GM12878 (cell line): ENCODE measurements at regions not wholly inside any gene's neighbourhood (a gene's known extent, or its start where the extent isn't known, plus 50 kb on each side); places are given as distances from the start of the nearest gene placed in this dataset.

Experiments
- ATAC-seq: fragments of 200-7000 bp; cut with Tn5 transposase; 3 replicates; pipeline ENCODE4 v1.9.1; 2020; ENCODE audit warnings: mild to moderate bottlenecking, moderate library complexity
- BruUV-seq: library from RNA; stranded (reverse); fragments of 400-500 nt; replicated peaks from 2 replicates; lab custom pipeline; 2021; lab: Mats Ljungman, UMichigan
- CTCF ChIA-PET: fragments of 300-600 bp; sonication (Branson Sonifier 250); formaldehyde crosslinking; extraction: SDS; loops from one replicate; lab custom pipeline; 2021; ENCODE audit warnings: inconsistent platforms; lab: Yijun Ruan, JAX
- POLR2A ChIA-PET: fragments of 350-600 bp; formaldehyde crosslinking; extraction: SDS; loops from one replicate; lab custom pipeline; 2021; ENCODE audit warnings: inconsistent platforms; lab: Charles Lee
- RAD21 ChIA-PET: fragments of 300-600 bp; sonication (Branson Sonifier 250); formaldehyde crosslinking; loops from one replicate; lab custom pipeline; 2023; ENCODE audit warnings: antibody characterized with exemption; ENCODE audit not compliant: unreplicated experiment; lab: Charles Lee
- SMC1A ChIA-PET: fragments of 300-600 bp; sonication (Branson Sonifier 250); formaldehyde crosslinking; loops from one replicate; lab custom pipeline; 2023; ENCODE audit not compliant: unreplicated experiment, uncharacterized antibody; lab: Charles Lee
- DNase-seq: peaks from one replicate; pipeline ENCODE4 v3.0.0-alpha.2; 2011; ENCODE audit warnings: low read depth, low spot score
- FAIRE-seq: peaks from 3 replicates; lab custom pipeline; 2011; peaks lifted over from hg19 to GRCh38; lab: Jason Lieb, UNC
- H2AFZ ChIP-seq: 2 replicates; pipeline ENCODE4 v1.6.0; 2011; ENCODE audit warnings: low read depth, low read length, control low read depth; ENCODE audit not compliant: control insufficient read depth
- H3K27ac ChIP-seq: 2 replicates; pipeline ENCODE4 v1.5.1; 2011; ENCODE audit warnings: control low read depth; ENCODE audit not compliant: control insufficient read depth, insufficient read depth
- H3K27me3 ChIP-seq, 2 experiments: replicated peaks in 1 of 2; 2 replicates each; pipeline versions ENCODE4 v1.6.0 to v1.6.1; 2011; ENCODE audit warnings: low read length in 1 of 2; ENCODE audit not compliant: control insufficient read depth in 2 of 2, insufficient read depth in 2 of 2
- H3K36me3 ChIP-seq, 2 experiments: 2 replicates each; pipeline ENCODE4 v1.5.1; 2011; ENCODE audit warnings: low read length in 1 of 2; ENCODE audit not compliant: control insufficient read depth in 2 of 2, insufficient read depth in 2 of 2
- H3K4me1 ChIP-seq: 2 replicates; pipeline ENCODE4 v1.6.1; 2011; ENCODE audit warnings: mild to moderate bottlenecking, low read length, moderate library complexity, mixed read lengths; ENCODE audit not compliant: control insufficient read depth, insufficient read depth
- H3K4me2 ChIP-seq: 2 replicates; pipeline ENCODE4 v1.6.0; 2011; ENCODE audit warnings: control low read depth; ENCODE audit not compliant: control insufficient read depth, insufficient read depth
- H3K4me3 ChIP-seq: fragments of 200-600 bp; sonication (generic); 2 replicates; pipeline ENCODE4 v1.5.1; 2016
- H3K79me2 ChIP-seq: 2 replicates; pipeline ENCODE4 v1.6.0; 2011; ENCODE audit warnings: low read length; ENCODE audit not compliant: control insufficient read depth, insufficient read depth
- H3K9ac ChIP-seq: 2 replicates; pipeline ENCODE4 v1.8.0; 2011; ENCODE audit warnings: low read length, control low read depth, mixed read lengths; ENCODE audit not compliant: control insufficient read depth, insufficient read depth
- H3K9me3 ChIP-seq: replicated peaks from 3 replicates; pipeline ENCODE4 v1.5.1; 2011; ENCODE audit warnings: mild to moderate bottlenecking, low read length; ENCODE audit not compliant: control insufficient read depth, insufficient read depth
- H4K20me1 ChIP-seq: 2 replicates; pipeline ENCODE4 v1.6.0; 2011; ENCODE audit not compliant: control insufficient read depth, insufficient read depth
- CBX5 ChIP-seq: sonication (generic); IDR thresholded peaks from 2 replicates; pipeline ENCODE4 v1.6.1; 2016; ENCODE audit warnings: low read depth, moderate library complexity, mild to moderate bottlenecking, inconsistent platforms
- FOXM1 ChIP-seq: IDR thresholded peaks from 2 replicates; pipeline ENCODE4 v1.6.1; 2012; ENCODE audit warnings: low read depth, mild to moderate bottlenecking, inconsistent platforms, low read length, moderate library complexity
- RBBP5 ChIP-seq: fragments of 200-600 bp; sonication (generic); conservative IDR thresholded peaks from 2 replicates; pipeline ENCODE4 v1.6.1; 2016
- SIX5 ChIP-seq: IDR thresholded peaks from 2 replicates; pipeline ENCODE4 v1.6.1; 2011; ENCODE audit warnings: mild to moderate bottlenecking, low read depth, low read length, moderate library complexity; ENCODE audit not compliant: severe bottlenecking
- TAF1 ChIP-seq: IDR thresholded peaks from 2 replicates; pipeline ENCODE4 v1.6.1; 2011; ENCODE audit warnings: mild to moderate bottlenecking, low read depth, low read length, borderline replicate concordance
- WGBS: methylation state at CpG from one replicate; pipeline ENCODE4 v1.1.6; 2016; ENCODE audit warnings: low lambda C conversion rate; ENCODE audit not compliant: insufficient replicate concordance, insufficient coverage; ENCODE audit errors: missing lambda C conversion rate; 5-methylcytosine and 5-hydroxymethylcytosine counted together
- in situ Hi-C: fragments of 300-500 bp; cut with MboI; formaldehyde crosslinking; loops from 9 replicates; pipeline ENCODE4 v1.14.3; 2018; ENCODE audit warnings: mixed read lengths
- intact Hi-C: fragments of 100-400 bp; cut with micrococcal nuclease; formaldehyde crosslinking; loops from one replicate; pipeline ENCODE4 v1.14.2; 2022; ENCODE audit not compliant: unreplicated experiment
- TF ChIP-seq, protein P1 (sequence below): IDR thresholded peaks from 2 replicates; pipeline ENCODE4 v1.6.1; 2012; ENCODE audit warnings: mild to moderate bottlenecking, low read depth, low read length
- TF ChIP-seq, protein P2 (sequence below): IDR thresholded peaks from 2 replicates; pipeline ENCODE4 v1.6.1; 2012; ENCODE audit warnings: low read length, inconsistent platforms
- TF ChIP-seq, protein P3 (sequence below): fragments of 450-650 bp; IDR thresholded peaks from 2 replicates; pipeline ENCODE4 v1.6.1; 2017; ENCODE audit warnings: mild to moderate bottlenecking

DNA sequence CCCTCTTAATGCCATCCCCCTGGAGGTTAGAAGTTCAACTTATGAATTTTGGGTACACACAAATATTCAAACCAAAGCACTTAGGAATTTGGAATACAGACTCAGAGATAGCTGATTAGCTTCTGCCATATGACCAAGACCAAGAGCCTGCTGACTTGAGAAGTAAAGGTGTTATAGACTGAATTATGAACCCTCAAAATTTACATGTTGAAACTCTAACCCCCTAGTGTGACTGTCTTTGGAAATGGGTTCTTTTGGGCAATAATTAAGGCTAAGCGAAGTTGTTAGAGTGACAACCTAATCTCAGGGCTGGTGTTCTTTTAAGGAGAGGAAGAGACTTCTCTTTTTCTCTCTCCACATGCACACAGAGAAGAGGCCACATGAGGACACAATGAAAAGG lies 151.2 kb downstream of the COX18 start:
- TF ChIP-seq, protein P1, sequence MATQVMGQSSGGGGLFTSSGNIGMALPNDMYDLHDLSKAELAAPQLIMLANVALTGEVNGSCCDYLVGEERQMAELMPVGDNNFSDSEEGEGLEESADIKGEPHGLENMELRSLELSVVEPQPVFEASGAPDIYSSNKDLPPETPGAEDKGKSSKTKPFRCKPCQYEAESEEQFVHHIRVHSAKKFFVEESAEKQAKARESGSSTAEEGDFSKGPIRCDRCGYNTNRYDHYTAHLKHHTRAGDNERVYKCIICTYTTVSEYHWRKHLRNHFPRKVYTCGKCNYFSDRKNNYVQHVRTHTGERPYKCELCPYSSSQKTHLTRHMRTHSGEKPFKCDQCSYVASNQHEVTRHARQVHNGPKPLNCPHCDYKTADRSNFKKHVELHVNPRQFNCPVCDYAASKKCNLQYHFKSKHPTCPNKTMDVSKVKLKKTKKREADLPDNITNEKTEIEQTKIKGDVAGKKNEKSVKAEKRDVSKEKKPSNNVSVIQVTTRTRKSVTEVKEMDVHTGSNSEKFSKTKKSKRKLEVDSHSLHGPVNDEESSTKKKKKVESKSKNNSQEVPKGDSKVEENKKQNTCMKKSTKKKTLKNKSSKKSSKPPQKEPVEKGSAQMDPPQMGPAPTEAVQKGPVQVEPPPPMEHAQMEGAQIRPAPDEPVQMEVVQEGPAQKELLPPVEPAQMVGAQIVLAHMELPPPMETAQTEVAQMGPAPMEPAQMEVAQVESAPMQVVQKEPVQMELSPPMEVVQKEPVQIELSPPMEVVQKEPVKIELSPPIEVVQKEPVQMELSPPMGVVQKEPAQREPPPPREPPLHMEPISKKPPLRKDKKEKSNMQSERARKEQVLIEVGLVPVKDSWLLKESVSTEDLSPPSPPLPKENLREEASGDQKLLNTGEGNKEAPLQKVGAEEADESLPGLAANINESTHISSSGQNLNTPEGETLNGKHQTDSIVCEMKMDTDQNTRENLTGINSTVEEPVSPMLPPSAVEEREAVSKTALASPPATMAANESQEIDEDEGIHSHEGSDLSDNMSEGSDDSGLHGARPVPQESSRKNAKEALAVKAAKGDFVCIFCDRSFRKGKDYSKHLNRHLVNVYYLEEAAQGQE: no peak
- TF ChIP-seq, protein P2, sequence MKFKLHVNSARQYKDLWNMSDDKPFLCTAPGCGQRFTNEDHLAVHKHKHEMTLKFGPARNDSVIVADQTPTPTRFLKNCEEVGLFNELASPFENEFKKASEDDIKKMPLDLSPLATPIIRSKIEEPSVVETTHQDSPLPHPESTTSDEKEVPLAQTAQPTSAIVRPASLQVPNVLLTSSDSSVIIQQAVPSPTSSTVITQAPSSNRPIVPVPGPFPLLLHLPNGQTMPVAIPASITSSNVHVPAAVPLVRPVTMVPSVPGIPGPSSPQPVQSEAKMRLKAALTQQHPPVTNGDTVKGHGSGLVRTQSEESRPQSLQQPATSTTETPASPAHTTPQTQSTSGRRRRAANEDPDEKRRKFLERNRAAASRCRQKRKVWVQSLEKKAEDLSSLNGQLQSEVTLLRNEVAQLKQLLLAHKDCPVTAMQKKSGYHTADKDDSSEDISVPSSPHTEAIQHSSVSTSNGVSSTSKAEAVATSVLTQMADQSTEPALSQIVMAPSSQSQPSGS: no peak
- TF ChIP-seq RBBP5: no peak
- no peak for TF ChIP-seq TAF1
- no peak for TF ChIP-seq FOXM1
- TF ChIP-seq SIX5: no peak
- TF ChIP-seq CBX5: no peak
- TF ChIP-seq, protein P3, sequence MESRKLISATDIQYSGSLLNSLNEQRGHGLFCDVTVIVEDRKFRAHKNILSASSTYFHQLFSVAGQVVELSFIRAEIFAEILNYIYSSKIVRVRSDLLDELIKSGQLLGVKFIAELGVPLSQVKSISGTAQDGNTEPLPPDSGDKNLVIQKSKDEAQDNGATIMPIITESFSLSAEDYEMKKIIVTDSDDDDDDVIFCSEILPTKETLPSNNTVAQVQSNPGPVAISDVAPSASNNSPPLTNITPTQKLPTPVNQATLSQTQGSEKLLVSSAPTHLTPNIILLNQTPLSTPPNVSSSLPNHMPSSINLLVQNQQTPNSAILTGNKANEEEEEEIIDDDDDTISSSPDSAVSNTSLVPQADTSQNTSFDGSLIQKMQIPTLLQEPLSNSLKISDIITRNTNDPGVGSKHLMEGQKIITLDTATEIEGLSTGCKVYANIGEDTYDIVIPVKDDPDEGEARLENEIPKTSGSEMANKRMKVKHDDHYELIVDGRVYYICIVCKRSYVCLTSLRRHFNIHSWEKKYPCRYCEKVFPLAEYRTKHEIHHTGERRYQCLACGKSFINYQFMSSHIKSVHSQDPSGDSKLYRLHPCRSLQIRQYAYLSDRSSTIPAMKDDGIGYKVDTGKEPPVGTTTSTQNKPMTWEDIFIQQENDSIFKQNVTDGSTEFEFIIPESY: no peak
- TF ChIP-seq, all 136 proteins: peak for 0
- CTCF ChIA-PET: no interaction called here
- WGBS: 0% methylated on average over 1 of the region's 1 CpG
- FAIRE-seq (no peak), DNase-seq (no peak), ATAC-seq (no peak)
- no peak overlapping the region for H3K27ac ChIP-seq
- no peak overlapping the region for H3K4me3 ChIP-seq
- no TSS peak for BruUV-seq
- RAD21 ChIA-PET: no interaction called here
- no peaks in the 10 kb centered on the region for H3K27me3 ChIP-seq
- H3K4me1 ChIP-seq: no peaks in the 10 kb centered on the region
- in situ Hi-C loops: no loop called here
- H2AFZ ChIP-seq: no peak overlapping the region
- no peaks in the 10 kb centered on the region for H3K79me2 ChIP-seq
- SMC1A ChIA-PET: no interaction called here
- intact Hi-C loops: no loop called here
- no peaks in the 10 kb centered on the region for H3K9me3 ChIP-seq
- no peaks in the 10 kb centered on the region for H4K20me1 ChIP-seq
- POLR2A ChIA-PET: no interaction called here
- no peaks in the 10 kb centered on the region for H3K36me3 ChIP-seq
- no peak overlapping the region for H3K9ac ChIP-seq
- no peak overlapping the region for H3K4me2 ChIP-seq
